ENCODE measurements at regions not wholly inside any gene's neighbourhood (a gene's known extent, or its start where the extent isn't known, plus 50 kb on each side); places are given as distances from the start of the nearest gene placed in this dataset.
"Not testable (repeated sequence)": the region's sequence is repeated elsewhere in the genome, so short reads cannot be mapped to it uniquely, and the experiment has no call there.

DNA sequence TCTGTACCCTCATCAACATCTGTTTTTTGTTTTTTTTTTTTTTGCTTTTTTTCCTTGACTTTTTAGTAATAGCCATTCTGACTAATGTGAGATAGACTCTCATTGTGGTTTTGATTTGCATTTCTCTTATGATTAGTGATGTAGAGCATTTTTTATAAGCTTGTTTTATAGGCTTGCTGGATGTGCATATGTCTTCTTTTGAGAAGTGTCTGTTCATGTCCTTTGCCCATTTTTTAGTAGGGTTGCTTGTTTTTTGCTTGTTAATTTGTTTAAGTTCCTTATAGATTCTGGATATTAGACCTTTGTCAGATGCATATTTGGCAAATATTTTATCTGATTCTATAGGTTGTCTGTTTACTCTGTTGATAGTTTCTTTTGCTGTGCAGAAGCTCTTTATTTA, 53.5 kb upstream of the FAR1 start:
- not testable (repeated sequence) for H3K27me3 Mint-ChIP-seq, H3K36me3 Mint-ChIP-seq, H3K4me3 Mint-ChIP-seq, H3K4me1 Mint-ChIP-seq, H3K27ac Mint-ChIP-seq
- H3K9me3 Mint-ChIP-seq: peaks cover 7 to 34% (median 32%) of the 10 kb centered on the region in 3 donors

DNA sequence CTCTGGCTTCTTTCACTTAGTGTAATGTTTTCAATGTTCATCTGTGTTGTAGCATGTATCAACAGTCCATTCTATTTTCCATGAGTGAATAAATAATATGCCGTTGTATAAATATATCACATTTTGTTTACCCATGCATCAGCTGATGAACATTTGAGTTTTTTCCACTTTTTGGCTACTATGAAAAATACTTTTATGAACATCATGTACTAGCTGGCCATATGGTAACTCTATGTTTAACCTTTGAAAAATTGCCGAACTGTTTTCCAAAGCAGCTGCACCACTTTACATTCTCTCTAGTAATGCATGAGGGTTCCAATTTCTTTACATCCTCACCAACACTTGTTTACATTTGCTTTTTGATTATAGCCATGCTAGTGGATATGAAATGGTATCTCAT, 59.8 kb upstream of the FAR1 start:
- H3K27me3 Mint-ChIP-seq: no peaks in the 10 kb centered on the region
- H3K36me3 Mint-ChIP-seq: no peaks in the 10 kb centered on the region
- no peak overlapping the region for H3K27ac Mint-ChIP-seq
- peaks cover 0 to 4% (median 2%) of the 10 kb centered on the region in 3 donors for H3K9me3 Mint-ChIP-seq
- H3K4me3 Mint-ChIP-seq: no peak overlapping the region
- no peaks in the 10 kb centered on the region for H3K4me1 Mint-ChIP-seq

DNA sequence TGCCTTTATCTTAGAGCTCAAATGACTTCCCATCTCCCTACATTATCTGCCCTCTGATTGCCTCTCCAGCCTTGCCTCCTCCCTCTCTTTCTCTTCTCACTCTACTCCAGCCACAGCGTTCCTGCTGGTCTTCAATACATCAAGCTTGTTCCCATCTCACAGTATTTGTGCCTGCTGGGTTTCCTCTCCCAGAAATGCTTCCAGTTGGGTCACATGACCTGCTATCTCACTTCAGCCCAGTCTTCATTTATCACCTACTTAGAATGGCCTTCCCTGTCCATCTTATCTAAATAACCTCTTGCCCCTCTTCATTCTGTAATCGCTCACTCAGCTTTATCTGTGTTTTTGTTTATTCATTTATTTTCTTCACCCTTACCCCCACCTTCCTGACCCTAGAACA, 61.8 kb upstream of the FAR1 start:
- peaks cover 0 to 2% (median 0%) of the 10 kb centered on the region in 3 donors for H3K9me3 Mint-ChIP-seq
- H3K27ac Mint-ChIP-seq: no peak overlapping the region
- no peaks in the 10 kb centered on the region for H3K27me3 Mint-ChIP-seq
- no peaks in the 10 kb centered on the region for H3K4me1 Mint-ChIP-seq
- no peak overlapping the region for H3K4me3 Mint-ChIP-seq
- H3K36me3 Mint-ChIP-seq: no peaks in the 10 kb centered on the region

DNA sequence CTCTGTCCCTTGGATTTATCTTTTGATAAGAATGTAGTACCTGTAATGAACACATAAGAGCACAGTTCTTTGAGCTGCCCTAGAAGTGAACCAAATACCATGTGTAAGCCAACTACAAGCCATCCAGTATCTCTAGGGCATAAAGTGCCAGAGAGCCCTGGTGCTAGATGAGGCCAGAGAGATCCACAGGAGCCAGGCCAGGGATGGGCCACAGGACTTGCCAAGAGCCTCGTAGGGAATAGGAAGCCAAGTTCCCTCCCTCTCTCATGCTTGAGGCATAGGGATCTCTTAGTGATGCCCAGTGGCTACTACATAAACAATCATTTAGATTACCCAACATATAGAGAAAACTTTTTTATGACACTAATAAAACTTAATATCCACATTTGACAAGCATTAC, 64.8 kb upstream of the FAR1 start:
- Mint-ChIP-seq H3K36me3 (no peaks in the 10 kb centered on the region), H3K4me3 (no peak overlapping the region), H3K9me3 (peaks cover 0 to 4% (median 0%) of the 10 kb centered on the region in 3 donors), H3K27me3 (peaks cover 1% of the 10 kb centered on the region), H3K27ac (no peak overlapping the region), H3K4me1 (no peaks in the 10 kb centered on the region)

DNA sequence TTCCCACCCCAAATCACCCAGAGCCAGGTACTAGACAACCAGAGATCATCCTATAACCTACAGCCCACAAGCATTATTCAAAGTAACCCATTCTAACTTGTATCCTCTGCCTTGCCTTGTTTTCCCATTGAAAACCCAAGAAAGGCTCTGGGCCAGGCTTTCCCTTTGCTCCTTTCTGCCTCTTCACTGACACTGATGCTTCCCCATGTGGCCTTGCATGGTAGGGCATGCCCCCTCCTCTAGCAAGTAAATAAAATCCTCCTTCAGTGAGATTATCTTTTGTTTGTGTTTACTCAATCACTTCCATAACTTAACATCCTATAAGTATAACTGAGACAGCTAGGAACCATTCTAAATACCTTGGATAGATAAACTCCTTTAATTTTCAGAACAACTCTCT, 65.6 kb upstream of the FAR1 start:
- Mint-ChIP-seq H3K4me1 (no peaks in the 10 kb centered on the region), H3K27ac (no peak overlapping the region), H3K27me3 (peaks cover 1% of the 10 kb centered on the region), H3K9me3 (peaks cover 0 to 4% (median 0%) of the 10 kb centered on the region in 3 donors), H3K36me3 (no peaks in the 10 kb centered on the region), H3K4me3 (no peak overlapping the region)

DNA sequence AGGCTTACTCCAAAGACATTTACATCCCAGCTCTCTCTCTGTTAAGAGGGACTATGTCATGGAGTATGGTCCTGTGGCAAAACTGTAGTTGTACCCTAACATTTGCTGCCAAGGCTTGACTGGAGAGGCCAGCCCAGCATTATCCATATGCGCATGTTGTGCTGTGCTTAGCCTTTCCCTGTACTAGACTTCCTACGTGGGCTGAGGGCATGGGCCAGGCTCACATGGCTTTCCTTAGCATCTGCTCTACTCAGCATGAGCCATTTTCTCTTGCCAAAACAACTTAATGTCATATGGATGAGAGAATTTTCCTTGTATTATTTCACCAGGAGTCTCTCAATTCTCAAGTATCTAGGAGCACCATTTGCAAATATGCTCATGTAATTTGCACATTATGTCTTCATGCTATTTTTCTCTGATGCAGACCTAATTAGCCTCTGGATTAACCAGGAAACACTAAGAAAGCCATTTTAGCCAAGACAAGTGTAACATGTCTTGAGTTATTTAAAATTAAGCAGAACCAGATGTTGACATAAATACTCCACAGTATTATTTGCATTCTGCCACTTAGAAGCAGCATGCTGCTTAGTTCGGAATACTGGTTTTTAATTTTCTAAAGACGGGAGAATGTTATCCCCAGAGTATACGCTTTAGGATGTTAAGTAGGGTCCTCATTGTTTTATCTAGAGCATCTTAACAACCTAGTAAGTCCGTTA, 71.7 kb upstream of the FAR1 start:
- peaks cover 0 to 4% (median 0%) of the 10 kb centered on the region in 3 donors for H3K9me3 Mint-ChIP-seq
- no peak overlapping the region for H3K27ac Mint-ChIP-seq
- H3K4me3 Mint-ChIP-seq: no peak overlapping the region
- H3K4me1 Mint-ChIP-seq: no peaks in the 10 kb centered on the region
- H3K27me3 Mint-ChIP-seq: peaks cover 3% of the 10 kb centered on the region
- H3K36me3 Mint-ChIP-seq: no peaks in the 10 kb centered on the region

DNA sequence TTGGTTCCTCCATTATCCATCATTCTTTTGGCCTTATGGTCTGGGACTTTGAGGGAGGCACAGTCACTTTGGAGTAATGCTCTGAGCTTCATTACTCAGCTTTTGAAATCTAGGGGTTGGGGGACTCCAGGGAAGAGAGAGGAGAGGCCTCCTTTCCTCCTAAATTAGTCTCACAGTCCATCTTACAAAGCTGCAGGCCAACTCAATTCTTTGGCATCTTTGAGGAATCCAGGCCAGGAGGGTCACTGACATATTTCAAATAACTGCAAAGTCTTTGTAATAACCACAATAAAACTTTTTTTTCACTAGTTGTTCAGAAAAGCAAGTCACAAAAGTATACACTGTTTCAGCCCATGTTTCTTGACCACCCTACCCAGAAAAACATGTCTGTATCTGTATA, 73.3 kb upstream of the FAR1 start:
- peaks cover 2 to 5% (median 3%) of the 10 kb centered on the region in 3 donors for H3K9me3 Mint-ChIP-seq
- no peaks in the 10 kb centered on the region for H3K4me1 Mint-ChIP-seq
- H3K27ac Mint-ChIP-seq: no peak overlapping the region
- H3K4me3 Mint-ChIP-seq: no peak overlapping the region
- no peaks in the 10 kb centered on the region for H3K36me3 Mint-ChIP-seq
- H3K27me3 Mint-ChIP-seq: peaks cover 2% of the 10 kb centered on the region

DNA sequence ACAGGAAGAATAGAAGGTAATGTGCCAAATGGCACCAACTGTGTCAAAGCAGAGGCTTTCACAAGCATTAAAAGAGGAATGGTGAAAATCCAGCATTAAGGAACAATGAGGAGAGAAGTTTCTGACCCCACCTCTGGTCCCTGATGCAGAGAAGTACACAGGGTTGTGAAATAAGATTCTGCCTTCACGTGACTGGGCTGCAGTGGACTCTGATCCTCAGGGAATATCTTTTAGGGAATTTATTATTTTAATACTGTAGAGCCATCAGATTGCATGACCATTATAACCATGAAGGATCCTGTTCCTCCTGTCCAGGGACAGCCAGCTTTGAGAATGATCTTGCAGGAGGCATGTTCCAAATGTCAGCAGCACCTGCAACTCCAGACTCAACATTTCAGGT, 74.4 kb upstream of the FAR1 start:
- Mint-ChIP-seq H3K36me3 (no peaks in the 10 kb centered on the region), H3K4me1 (no peaks in the 10 kb centered on the region), H3K27ac (no peak overlapping the region), H3K4me3 (no peak overlapping the region), H3K27me3 (peaks cover 2% of the 10 kb centered on the region), H3K9me3 (peaks cover 4 to 7% (median 4%) of the 10 kb centered on the region in 3 donors)

DNA sequence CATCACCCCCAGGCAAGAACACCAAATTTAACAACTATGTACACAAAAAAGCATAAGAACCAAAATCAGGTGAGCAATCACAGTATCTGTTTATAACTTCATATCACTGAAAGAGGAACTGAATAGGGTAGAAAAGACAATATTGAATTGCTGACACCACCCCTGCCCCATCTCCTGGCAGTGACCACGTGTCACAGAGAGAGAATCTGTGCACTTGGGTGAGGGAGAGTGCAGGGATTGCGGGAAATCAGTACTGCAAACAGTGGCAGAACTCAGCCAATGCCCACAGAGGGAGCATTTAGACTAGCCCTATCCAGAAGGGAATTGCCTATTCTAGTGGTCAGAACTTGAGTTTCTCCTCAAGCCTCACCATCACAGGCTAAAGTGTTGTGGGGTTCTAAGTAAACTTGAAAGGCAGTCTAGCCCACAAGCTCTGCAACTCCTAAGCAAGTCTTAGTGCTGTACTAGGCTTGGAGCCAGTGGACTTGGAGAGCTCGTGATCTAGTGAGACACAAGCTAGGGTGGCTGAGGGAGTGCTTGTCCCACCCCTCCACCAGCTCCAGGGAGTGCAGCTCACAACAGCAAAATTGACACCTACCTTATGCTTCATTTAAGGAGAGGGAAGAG, 82.8 kb upstream of the PTH start:
- peaks cover 2 to 18% (median 10%) of the 10 kb centered on the region in 3 donors for H3K9me3 Mint-ChIP-seq
- H3K36me3 Mint-ChIP-seq: peaks cover 2% of the 10 kb centered on the region
- no peak overlapping the region for H3K27ac Mint-ChIP-seq
- H3K4me3 Mint-ChIP-seq: no peak overlapping the region
- peaks cover 0 to 4% (median 0%) of the 10 kb centered on the region in 3 donors for H3K4me1 Mint-ChIP-seq
- H3K27me3 Mint-ChIP-seq: peaks cover 3% of the 10 kb centered on the region

DNA sequence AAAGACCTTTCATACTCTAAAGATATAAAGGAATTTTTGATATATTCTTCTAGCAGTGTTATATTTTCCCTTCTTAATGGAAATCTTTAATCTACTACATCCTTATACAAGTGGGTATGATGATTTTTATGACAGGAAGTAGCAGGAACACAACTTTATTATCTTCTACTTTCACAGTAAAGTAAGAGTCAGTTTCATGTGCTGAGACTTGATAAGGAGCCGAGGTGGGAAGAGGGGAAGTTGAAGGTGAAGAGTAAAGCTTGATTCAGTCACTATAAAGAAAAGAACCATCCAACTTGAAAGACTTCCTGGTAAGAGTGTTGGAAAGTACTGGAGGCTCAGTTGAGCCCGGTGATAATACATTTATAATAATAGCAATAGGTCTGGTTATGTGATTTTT, 82.1 kb upstream of the PTH start:
- peaks cover 2 to 19% (median 10%) of the 10 kb centered on the region in 3 donors for H3K9me3 Mint-ChIP-seq
- H3K4me1 Mint-ChIP-seq: peaks cover 0 to 4% (median 0%) of the 10 kb centered on the region in 3 donors
- no peak overlapping the region for H3K27ac Mint-ChIP-seq
- H3K36me3 Mint-ChIP-seq: peaks cover 2% of the 10 kb centered on the region
- H3K27me3 Mint-ChIP-seq: peaks cover 3% of the 10 kb centered on the region
- no peak overlapping the region for H3K4me3 Mint-ChIP-seq

DNA sequence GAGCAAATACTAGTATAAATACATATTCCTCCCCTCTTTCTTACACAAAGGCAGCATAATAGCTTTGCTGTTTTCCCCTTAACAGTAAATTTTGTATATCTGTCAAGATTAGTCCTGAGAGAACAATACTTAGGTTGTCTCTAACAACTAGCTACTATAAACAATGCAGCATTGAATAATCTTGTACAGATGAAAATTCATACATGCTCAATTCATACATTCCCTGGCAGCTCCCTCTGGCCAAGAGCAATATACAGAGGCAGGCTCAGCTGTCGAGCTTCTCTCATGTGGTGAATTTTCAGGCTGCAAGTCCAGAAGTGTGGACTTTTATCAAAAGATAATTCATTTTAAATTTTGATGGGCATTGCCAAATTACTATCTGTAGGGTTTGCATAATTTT, 81.2 kb upstream of the PTH start:
- Mint-ChIP-seq H3K27ac (no peak overlapping the region), H3K36me3 (peaks cover 7% of the 10 kb centered on the region), H3K27me3 (peaks cover 3% of the 10 kb centered on the region), H3K4me1 (peaks cover 0 to 4% (median 0%) of the 10 kb centered on the region in 3 donors), H3K4me3 (no peak overlapping the region), H3K9me3 (peaks cover 2 to 19% (median 10%) of the 10 kb centered on the region in 3 donors)

DNA sequence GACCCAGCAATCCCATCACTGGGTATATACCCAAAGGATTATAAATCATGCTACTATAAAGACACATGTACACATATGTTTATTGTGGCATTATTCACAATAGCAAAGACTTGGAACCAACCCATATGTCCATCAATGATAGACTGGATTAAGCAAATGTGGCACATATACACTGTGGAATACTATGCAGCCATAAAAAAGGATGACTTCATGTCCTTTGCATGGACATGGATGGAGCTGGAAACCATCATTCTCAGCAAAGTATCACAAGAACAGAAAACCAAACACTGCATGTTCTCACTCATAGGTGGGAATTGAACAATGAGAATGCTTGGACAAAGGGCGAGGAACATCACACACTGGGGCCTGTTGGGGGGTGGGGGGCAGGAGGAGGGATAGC, 79.6 kb upstream of the PTH start:
- H3K27me3 Mint-ChIP-seq, H3K27ac Mint-ChIP-seq, H3K4me1 Mint-ChIP-seq, H3K4me3 Mint-ChIP-seq, H3K36me3 Mint-ChIP-seq: not testable (repeated sequence)
- H3K9me3 Mint-ChIP-seq: peaks cover 0 to 16% (median 4%) of the 10 kb centered on the region in 3 donors

DNA sequence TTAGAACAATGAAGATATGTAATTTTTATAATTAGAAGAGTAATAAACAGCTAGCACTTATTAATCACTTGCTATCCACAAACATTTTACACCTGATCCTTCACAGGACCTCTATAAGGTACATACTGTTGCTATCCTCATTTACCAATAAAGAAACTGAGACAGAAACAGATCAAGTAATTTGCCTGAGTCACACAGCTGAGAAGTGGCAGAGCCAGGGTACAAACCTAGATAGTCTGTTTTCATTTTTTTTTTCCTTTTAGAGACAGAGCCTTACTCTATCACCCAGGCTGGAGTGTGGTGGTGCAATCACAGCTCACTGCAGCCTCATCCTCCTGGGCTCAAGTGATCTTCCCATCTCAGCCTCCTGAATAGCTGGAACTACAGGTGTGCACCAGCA, 71.8 kb upstream of the PTH start:
- Mint-ChIP-seq H3K4me1 (no peaks in the 10 kb centered on the region), H3K36me3 (peaks cover 6% of the 10 kb centered on the region), H3K27ac (no peak overlapping the region), H3K27me3 (no peaks in the 10 kb centered on the region), H3K4me3 (no peak overlapping the region), H3K9me3 (peaks cover 0 to 9% (median 0%) of the 10 kb centered on the region in 3 donors)

DNA sequence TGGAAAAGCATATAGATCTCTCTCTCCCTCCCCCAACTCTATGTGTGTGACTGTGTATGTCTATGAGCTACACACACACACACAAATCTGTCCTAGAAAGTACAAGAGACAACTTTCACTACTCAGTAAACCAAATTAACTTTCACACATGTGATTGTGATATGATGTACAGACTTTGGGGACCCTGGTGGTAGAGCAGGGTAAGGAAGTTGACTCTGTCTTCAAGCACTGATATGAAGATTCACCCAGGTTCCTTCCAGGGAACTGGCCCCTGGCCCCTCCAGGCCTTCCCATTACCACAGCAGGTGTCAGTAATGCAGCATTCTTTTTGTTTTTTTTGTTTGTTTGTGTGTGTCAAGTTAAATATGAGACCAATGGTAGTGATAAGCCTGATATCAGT, 66.1 kb upstream of the PTH start:
- no peak overlapping the region for H3K4me3 Mint-ChIP-seq
- H3K36me3 Mint-ChIP-seq: peaks cover 4% of the 10 kb centered on the region
- H3K27ac Mint-ChIP-seq: no peak overlapping the region

DNA sequence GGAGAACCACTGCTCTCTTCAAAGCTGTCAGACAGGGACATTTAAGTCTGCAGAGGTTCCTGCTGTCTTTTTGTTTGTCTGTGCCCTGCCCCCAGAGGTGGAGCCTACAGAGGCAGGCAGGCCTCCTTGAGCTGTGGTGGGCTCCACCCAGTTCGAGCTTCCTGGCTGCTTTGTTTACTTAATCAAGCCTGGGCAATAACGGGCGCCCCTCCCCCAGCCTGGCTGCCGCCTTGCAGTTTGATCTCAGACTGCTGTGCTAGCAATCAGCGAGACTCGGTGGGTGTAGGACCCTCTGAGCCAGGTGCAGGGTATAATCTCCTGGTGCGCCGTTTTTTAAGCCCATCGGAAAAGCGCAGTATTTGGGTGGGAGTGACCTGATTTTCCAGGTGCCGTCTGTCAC, 64.5 kb upstream of the PTH start:
- H3K4me1 Mint-ChIP-seq, H3K27me3 Mint-ChIP-seq, H3K36me3 Mint-ChIP-seq, H3K4me3 Mint-ChIP-seq, H3K27ac Mint-ChIP-seq: not testable (repeated sequence)
- H3K9me3 Mint-ChIP-seq: peaks cover 0 to 24% (median 6%) of the 10 kb centered on the region in 3 donors

More for the DNA sequence above, 66.1 kb upstream of the PTH start:
- Mint-ChIP-seq H3K9me3 (peaks cover 0 to 18% (median 6%) of the 10 kb centered on the region in 3 donors), H3K4me1 (no peaks in the 10 kb centered on the region), H3K27me3 (peaks cover 4% of the 10 kb centered on the region)

DNA sequence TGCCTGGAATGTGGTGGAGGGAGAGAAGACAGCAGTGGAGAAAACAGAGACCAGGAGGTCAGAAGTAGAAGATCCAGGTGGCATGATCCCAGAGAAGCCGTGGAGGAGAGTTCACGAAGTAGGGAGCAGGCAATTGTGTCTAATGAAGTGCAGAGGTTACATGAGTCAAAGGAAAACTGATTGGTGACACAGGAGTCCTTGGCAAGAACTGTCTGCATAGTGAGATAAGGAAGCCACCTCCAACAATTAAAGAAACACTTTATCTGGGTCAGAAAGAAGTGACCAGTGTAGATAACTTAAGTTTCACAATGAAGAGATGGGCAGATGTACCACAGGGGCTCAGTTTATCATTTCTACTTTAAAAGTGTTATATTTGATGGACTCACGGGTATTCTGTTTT, 57.0 kb upstream of the PTH start:
- no peaks in the 10 kb centered on the region for H3K36me3 Mint-ChIP-seq
- no peaks in the 10 kb centered on the region for H3K27me3 Mint-ChIP-seq
- H3K4me1 Mint-ChIP-seq: no peaks in the 10 kb centered on the region
- H3K4me3 Mint-ChIP-seq: no peak overlapping the region
- peaks cover 4 to 13% (median 11%) of the 10 kb centered on the region in 3 donors for H3K9me3 Mint-ChIP-seq
- no peak overlapping the region for H3K27ac Mint-ChIP-seq
